Fibroblast of skin of scalp (primary cell): ENCODE measurements at regions not wholly inside any gene's neighbourhood (a gene's known extent, or its start where the extent isn't known, plus 50 kb on each side); places are given as distances from the start of the nearest gene placed in this dataset.
A peak's percentile ranks its signal among the peaks of the same experiment; 100 is the strongest.
"Not testable (repeated sequence)": the region's sequence is repeated elsewhere in the genome, so short reads cannot be mapped to it uniquely, and the experiment has no call there.

Experiments
- DNase-seq: peaks from one replicate; pipeline ENCODE4 v3.0.0-alpha.2; 2013

DNA sequence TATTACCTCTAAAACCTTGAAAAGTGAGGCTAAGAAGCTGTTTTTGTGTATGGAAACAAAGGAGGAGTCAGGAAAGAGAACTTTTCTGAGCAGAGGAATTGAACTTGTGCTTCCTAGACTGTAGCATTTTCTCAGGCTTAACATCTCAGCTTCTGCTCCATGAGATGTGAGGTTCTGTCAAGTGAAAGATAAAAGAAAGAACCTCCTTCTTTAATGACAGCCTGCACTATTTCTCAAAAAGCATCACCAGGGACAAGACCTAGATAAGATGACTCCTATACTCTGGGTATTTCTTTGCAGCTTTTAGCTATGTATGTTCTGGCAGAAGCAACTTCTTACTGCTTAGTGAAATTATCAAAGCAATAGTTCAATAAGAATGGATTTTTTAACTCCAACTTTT lies 87.6 kb upstream of the KCNQ5 start:
- DNase-seq = no peak

DNA sequence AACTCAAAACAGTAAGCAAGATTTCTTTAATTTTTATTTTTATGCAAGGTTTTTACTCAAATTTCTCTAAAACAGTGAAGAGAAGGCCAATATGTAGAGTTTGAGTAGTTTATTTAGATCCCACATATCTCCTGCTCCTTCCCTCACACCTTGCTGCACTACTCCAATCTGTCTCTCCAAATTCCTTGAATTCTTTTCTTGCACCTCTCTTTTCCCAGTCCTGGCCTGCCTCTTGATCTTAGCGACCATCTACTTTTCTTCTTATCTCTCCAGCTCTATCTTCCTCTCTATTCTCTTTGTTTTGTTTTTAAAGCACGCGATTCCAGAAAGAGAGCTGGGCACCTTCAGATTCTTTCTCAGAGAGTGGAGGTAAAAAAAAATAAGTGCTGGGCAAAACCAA lies 86.7 kb upstream of the KCNQ5 start:
- no peak for DNase-seq

DNA sequence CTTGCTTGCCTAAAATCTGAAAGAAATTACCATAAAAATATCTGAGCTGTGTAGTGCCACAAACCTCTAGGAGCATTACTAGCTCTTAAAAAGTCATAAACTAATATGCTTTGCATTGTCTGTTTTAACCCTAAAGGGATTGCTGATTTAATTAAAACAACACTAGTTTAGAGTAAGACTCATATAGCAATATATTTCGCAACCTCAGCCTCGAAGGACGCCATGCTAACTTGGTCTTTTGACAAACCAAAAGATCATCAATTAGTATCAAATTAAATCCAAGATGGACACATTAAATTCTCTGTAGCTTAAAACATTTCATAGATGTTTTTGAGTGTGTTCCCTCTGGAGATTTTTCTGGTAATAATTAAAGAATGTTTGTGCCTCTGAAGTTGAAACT lies 74.8 kb upstream of the KCNQ5 start:
- DNase-seq = no peak

DNA sequence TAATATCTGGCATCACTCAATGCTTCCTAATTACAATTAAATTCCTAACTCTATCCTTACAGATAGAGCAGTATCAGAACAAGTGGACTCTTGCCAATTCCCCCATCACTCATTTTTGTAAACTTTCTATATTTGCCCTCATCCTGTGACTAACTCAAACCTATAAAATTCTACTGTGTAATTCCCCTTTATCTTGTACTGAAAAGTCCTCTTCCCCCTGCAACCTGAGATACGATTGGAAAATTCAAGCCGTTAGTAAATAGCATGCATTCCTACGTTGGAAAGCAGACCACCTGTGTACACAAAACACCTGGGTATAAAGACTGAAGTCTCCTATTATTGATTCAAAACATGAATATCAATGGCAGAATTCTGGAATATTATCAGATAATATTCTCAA lies 70.4 kb upstream of the KCNQ5 start:
- no peak for DNase-seq

DNA sequence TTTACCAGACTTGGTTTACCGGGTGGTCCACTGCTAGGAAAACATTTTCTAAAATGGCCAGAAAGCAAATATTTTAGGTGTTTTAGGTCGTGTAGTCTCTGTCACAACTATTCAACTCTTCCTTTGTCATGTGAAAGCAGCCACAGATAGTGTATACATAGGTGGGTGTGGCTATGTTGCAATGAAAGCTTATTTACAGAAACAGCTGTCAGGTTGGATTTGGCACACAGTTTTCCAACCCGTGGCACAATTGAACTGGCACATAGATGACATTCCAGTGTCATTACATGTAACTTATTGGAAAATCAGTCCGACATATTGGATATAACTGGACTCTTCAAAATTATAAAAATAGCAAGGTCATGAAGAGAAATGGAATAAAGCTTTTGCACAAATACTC lies 68.9 kb upstream of the KCNQ5 start:
- no peak for DNase-seq

DNA sequence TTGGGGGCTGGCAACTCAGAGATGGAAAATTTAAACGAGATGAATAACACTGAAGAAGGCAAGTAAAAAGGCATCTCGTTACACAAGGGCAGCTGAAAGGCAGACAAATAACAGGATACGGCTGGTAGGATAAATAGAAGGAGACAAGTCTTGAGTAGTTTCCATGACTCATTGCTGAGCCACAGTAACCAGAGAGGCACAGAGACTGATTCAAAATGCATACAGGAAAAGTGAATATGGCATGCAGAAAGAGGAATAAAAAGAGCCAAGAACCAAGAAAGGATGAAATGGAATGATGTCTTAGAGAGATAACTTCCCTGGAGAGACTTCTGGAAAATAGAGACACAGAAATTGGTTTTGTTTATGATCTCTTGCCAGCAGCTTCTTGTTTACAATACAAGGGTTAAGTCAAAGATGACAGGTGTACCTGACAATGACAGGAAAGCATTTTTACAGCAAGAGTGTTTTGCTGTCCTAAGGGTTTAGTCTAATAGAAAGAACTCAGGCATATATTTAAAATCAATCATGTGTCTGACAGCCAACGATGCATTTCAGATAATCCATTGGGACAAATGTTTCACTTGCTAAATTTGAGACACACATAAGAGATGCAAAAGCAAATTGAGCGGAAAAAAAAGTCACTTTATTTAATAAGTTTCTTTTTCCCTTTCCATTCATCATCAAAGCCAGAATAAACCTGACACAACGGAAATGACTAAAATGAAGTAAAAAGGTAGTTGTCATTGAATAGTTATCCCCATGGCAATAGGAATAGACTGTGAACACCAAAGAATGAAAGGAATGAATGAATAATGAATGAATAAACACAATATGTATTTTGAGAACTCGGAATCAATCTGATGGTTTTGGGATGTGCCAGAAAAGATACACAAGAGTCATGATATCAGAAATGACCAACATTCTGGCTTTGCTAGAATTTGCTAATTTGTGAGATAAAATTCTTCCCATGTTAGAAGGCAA lies 68.0 kb upstream of the KCNQ5 start:
- peak; percentile 75 for DNase-seq

DNA sequence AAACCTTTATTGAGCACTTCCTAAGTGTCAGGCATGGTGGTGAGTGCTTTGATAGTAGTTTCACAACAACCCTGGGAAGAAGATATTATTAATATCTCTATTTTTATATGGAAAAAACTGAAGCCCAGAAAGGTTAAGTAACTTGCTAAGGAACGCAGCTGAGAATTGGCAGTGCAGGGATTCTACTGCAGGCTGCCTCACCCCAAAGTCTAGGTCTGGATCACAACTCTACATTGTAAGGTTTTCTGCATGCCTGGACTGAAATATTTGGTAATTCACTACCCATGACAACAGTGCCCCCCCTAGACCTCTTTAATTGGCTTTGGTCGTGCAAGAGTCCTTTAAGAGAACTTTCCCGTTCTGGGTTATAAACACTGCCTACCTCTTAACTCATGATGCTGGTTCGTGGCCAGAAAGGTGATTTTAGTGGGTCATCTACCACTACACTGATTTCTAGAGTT lies 67.1 kb upstream of the KCNQ5 start:
- DNase-seq = no peak

DNA sequence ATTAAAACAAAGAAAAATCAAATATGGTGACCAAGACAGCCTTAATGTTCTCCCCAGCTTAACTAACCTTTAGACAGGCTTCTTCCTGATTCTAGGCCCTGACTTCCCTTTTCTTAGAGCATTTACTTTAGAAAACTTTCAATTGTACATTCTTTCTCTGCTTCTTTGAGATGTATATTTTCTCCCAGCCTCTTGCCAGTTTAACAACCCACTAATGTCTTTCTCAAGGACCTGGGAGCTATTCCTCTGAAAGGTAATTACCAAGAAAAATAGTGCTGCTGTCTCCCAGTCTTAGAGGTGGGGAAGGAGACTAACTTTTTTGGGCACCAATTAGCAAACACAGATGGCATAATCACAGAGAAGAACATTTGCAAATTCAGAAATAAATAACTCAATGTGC lies 62.8 kb upstream of the KCNQ5 start:
- DNase-seq = no peak

DNA sequence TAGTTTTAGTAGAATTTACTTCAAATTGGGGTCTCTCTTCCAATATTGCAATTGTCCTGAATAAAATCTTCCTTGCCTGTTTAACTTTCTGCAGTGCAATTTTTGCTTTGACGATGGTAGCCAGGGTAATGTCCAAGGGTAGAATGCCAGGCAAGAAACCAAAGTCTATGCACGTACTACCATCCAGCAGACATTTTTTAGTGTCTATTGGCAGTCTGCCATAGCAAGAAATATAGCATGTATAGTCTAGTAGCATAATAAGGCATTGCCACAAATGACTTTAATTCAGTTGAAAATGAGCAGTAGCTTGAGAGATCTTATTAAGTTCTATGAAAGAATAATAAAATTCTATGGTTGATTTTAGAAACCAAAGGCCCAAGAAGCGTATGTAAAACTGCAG lies 62.3 kb upstream of the KCNQ5 start:
- no peak for DNase-seq

DNA sequence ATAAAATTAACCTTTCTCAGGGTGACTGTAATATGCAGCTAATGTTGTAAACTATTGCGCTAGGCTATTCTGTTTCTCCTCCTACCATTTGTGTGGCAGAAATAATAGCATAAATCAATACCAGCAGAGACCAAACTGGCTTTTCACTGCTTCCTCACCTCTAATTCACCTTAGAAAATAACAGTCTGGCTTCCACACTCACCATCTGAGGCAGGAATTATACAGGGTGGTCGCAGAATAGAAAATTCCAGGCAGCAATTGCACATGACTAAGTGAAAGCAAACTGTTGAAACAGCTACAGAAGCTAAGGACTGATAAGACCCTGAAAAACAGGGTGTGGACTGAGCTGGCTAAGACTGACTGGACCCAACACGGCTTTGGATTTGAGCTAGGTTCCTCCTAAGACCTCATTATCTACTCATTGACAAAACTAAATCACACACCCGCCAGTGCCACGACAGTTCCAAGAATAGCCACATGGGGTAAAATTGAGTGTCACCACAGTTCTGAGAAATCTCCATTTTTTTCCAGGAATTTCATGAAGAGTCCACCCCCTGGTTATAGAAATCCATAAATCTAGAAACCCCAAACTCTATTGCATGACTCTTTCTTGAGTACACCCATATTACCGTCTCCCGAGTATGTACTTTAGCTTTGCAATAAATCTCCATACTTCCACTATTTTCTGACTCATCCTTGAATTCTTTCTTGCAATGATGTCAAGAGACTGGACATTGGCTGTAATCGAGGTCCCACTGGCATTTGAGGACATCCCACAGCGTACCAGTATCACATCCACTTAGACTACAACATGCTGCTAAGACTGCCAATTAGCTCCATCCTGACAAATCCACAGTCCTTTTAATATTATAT lies 60.9 kb upstream of the KCNQ5 start:
- no peak for DNase-seq

DNA sequence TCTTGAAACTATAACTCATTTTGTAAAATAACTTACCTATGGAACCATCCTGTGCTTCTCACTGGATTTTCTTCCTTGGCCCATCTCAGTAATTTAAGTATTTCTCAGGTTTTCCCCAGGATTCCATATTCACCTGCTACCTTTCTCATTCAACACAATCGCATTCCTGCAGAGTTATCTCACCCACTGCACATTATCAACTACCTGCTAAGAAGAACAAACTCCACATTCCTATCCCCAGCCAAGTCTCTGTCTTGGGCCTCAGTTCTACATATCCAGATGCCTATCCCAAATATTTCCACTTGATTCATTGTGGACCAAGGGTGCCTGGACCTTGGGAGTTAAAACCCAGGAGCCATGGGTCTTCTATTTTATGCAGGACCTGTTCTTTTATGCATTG lies 60.2 kb upstream of the KCNQ5 start:
- DNase-seq = no peak

DNA sequence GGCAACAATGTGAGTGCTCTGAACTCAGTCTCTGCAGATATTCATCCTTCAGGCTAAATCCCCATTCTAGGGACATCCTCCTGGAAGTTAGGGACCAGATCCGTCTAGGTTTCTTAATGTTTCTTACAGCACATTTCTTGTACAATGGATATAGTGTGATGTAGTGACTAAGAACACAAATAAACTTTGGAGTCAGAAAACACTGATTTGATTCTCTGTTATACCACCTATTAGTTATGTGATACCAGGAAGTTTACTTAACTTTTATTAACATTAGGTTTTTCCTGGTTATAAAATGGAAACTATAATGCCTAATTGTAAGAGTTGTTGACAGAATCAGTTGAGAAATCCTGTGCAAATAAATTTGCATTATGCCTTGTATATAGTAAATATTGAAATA lies 57.6 kb upstream of the KCNQ5 start:
- no peak for DNase-seq

DNA sequence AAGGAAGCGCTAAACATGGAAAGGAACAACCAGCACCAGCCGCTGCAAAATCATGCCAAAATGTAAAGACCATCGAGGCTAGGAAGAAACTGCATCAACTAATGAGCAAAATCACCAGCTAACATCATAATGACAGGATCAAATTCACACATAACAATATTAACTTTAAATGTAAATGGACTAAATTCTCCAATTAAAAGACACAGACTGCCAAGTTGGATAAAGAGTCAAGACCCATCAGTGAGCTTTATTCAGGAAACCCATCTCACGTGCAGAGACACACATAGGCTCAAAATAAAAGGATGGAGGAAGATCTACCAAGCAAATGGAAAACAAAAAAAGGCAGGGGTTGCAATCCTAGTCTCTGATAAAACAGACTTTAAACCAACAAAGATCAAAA lies 49.9 kb upstream of the KCNQ5 start:
- not testable (repeated sequence) for DNase-seq
